ENCODE measurements at regions not wholly inside any gene's neighbourhood (a gene's known extent, or its start where the extent isn't known, plus 50 kb on each side); places are given as distances from the start of the nearest gene placed in this dataset.

DNA sequence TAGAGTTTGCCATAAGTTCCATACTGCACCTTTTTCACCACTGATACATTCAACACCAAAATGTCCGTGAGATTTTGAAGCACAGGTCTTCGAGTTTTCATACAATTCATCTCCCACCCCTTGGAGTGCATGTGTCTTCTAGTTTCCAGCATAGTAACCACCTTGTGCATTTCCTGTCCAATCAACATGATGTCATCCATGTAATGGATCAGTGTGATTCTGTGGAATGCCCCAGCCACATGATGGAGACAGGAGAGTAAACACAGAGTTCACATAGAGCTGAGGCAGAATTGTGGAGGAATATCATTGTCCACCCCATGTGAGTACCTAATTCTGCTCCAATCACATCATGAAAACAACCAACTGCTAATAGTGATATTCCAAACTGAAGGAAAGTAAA lies 441.5 kb upstream of the CDH6 start:
- Histone ChIP-seq H3K27ac (ENCODE audit: low read depth, low read length) (no peak overlapping the region), H3K27me3 (replicated peaks in 1 of 4; ENCODE audit: control insufficient read depth in 3 of 4, extremely low read depth in 1 of 4, insufficient read depth in 3 of 4, low read length in 3 of 4) (no peaks in the 10 kb centered on the region), H3K9ac (replicated peaks in 1 of 4; ENCODE audit: extremely low read depth in 1 of 4, low read depth in 3 of 4, low read length in 3 of 4) (no peak overlapping the region), H2AK5ac (ENCODE audit: low read depth, low read length) (no peak overlapping the region), H2AFZ (ENCODE audit: low read length) (no peak overlapping the region), H3K79me2 (ENCODE audit: control insufficient read depth in 1 of 2, insufficient read depth in 2 of 2, low read length in 2 of 2) (no peaks in the 10 kb centered on the region), H3K79me1 (ENCODE audit: low read depth, low read length) (no peaks in the 10 kb centered on the region), H4K91ac (replicated peaks; ENCODE audit: insufficient read length, low read length) (no peak overlapping the region), H2BK15ac (ENCODE audit: low read length) (no peak overlapping the region), H2BK5ac (ENCODE audit: low read depth, low read length) (no peak overlapping the region), H3K9me3 (ENCODE audit: insufficient read depth in 2 of 2, low read depth in 1 of 2, low read length in 1 of 2) (no peaks in the 10 kb centered on the region), H3K4me3 (ENCODE audit: extremely low read depth in 1 of 4, insufficient read depth in 2 of 4, low read depth in 3 of 4, low read length in 4 of 4) (no peak overlapping the region), H3K18ac (ENCODE audit: extremely low read depth, low read length) (no peak overlapping the region), H3K36me3 (ENCODE audit: control insufficient read depth in 2 of 4, insufficient read depth in 4 of 4, low read length in 3 of 4) (no peaks in the 10 kb centered on the region), H3K4ac (replicated peaks; ENCODE audit: insufficient read length, low read depth, low read length) (no peak overlapping the region), H2BK20ac (ENCODE audit: low read length) (no peak overlapping the region), H3K4me1 (replicated peaks in 1 of 4; ENCODE audit: control insufficient read depth in 3 of 4, insufficient read depth in 4 of 4, low read length in 3 of 4) (no peaks in the 10 kb centered on the region), H2BK120ac (replicated peaks; ENCODE audit: low read depth, low read length) (no peak overlapping the region), H3K14ac (ENCODE audit: insufficient read length) (no peak overlapping the region), H3K56ac (replicated peaks; ENCODE audit: insufficient read length, low read depth, low read length) (no peak overlapping the region), H3K4me2 (ENCODE audit: insufficient read depth in 1 of 2, low read depth in 2 of 2, low read length in 2 of 2) (no peak overlapping the region), H4K5ac (ENCODE audit: insufficient read length, low read depth, low read length) (no peak overlapping the region), H3K23ac (ENCODE audit: insufficient read length) (no peak overlapping the region), H3K23me2 (ENCODE audit: low read depth, low read length) (no peaks in the 10 kb centered on the region), H4K20me1 (replicated peaks in 1 of 2; ENCODE audit: control insufficient read depth in 1 of 2, insufficient read depth in 2 of 2, low read length in 2 of 2) (no peaks in the 10 kb centered on the region), H2BK12ac (ENCODE audit: low read depth, low read length) (no peak overlapping the region), H4K8ac (ENCODE audit: extremely low read depth, insufficient read depth, low read length) (no peak overlapping the region)
- no peak for TF ChIP-seq NANOG (IDR thresholded peaks at IDR 0.05; ENCODE audit: insufficient read depth, low read depth, low read length, poor library complexity, severe bottlenecking)
- TF ChIP-seq GTF2F1 (IDR thresholded peaks at IDR 0.05; ENCODE audit: borderline replicate concordance, low read depth, low read length) = no peak
- no peak for TF ChIP-seq KDM1A (IDR thresholded peaks at IDR 0.05; ENCODE audit: borderline replicate concordance, low read length)
- no peak for TF ChIP-seq BCL11A (IDR thresholded peaks at IDR 0.05; ENCODE audit: low read depth in 2 of 2, low read length in 2 of 2)
- TF ChIP-seq POLR2A (IDR thresholded peaks at IDR 0.05; ENCODE audit: control extremely low read depth in 1 of 2, low read depth in 2 of 2, low read length in 2 of 2) = no peak
- ChIA-PET POLR2A (ENCODE audit: partially characterized antibody) (no interaction called here), CTCF (ENCODE audit: partially characterized antibody) (interaction anchor here (1.0 to 1.4 kb wide), 2 partner anchors 49 to 434 kb away, joined by 3 read pairs; no protein-coding TSS in a partner anchor)
- no peak for FAIRE-seq
- 81% methylated on average over 2 of the region's 2 CpGs; no CpG with 5 or more reads in 1 of the 2 experiments for WGBS, 2 experiments (ENCODE audit: extremely low coverage in 1 of 2, insufficient coverage in 1 of 2, insufficient read length in 1 of 2, insufficient replicate concordance in 2 of 2, low coverage in 1 of 2, low lambda C conversion rate in 2 of 2, missing lambda C conversion rate in 1 of 2)
- DNase-seq (ENCODE audit: low read depth in 1 of 2, low spot score in 2 of 2) = no peak

Measured in H1 (cell line).